ENCODE measurements at regions not wholly inside any gene's neighbourhood (a gene's known extent, or its start where the extent isn't known, plus 50 kb on each side); places are given as distances from the start of the nearest gene placed in this dataset.

GRCh38 chr14:39860596-39861228, 428.5 kb upstream of the FBXO33 start:
- no peaks in the 10 kb centered on the region for H3K27me3 ChIP-seq (ENCODE audit: control insufficient read depth, insufficient read depth, low read length)
- H3K4me3 ChIP-seq (ENCODE audit: low read depth, low read length), result no peak overlapping the region
- FAIRE-seq, result no peak
- no peaks in the 10 kb centered on the region for H3K36me3 ChIP-seq (ENCODE audit: control insufficient read depth, insufficient read depth, low read length)
- no peak for TF ChIP-seq CTCF (IDR thresholded peaks at IDR 0.05; ENCODE audit: insufficient read depth, low read length, severe bottlenecking)
- DNase-seq (ENCODE audit: low read depth), result no peak

- FAIRE-seq, result no peak
- Histone ChIP-seq H3K4me3 (ENCODE audit: low read depth, low read length) (no peak overlapping the region), H3K36me3 (ENCODE audit: control insufficient read depth, insufficient read depth, low read length) (no peaks in the 10 kb centered on the region), H3K27me3 (ENCODE audit: control insufficient read depth, insufficient read depth, low read length) (no peaks in the 10 kb centered on the region)
- DNase-seq (ENCODE audit: low read depth), result no peak
- TF ChIP-seq CTCF (IDR thresholded peaks at IDR 0.05; ENCODE audit: insufficient read depth, low read length, severe bottlenecking), result no peak
Measured at GRCh38 chr14:39859314-39859713, 427.1 kb upstream of the FBXO33 start.

- FAIRE-seq, result no peak
- no peak for TF ChIP-seq CTCF (IDR thresholded peaks at IDR 0.05; ENCODE audit: insufficient read depth, low read length, severe bottlenecking)
- no peaks in the 10 kb centered on the region for H3K36me3 ChIP-seq (ENCODE audit: control insufficient read depth, insufficient read depth, low read length)
- no peak for DNase-seq (ENCODE audit: low read depth)
- H3K4me3 ChIP-seq (ENCODE audit: low read depth, low read length), result no peak overlapping the region
- no peaks in the 10 kb centered on the region for H3K27me3 ChIP-seq (ENCODE audit: control insufficient read depth, insufficient read depth, low read length)
Measured at GRCh38 chr14:39857376-39858055, 425.3 kb upstream of the FBXO33 start.

- DNase-seq (ENCODE audit: low read depth) (no peak), FAIRE-seq (no peak)
- no peaks in the 10 kb centered on the region for H3K27me3 ChIP-seq (ENCODE audit: control insufficient read depth, insufficient read depth, low read length)
- H3K36me3 ChIP-seq (ENCODE audit: control insufficient read depth, insufficient read depth, low read length), result no peaks in the 10 kb centered on the region
- H3K4me3 ChIP-seq (ENCODE audit: low read depth, low read length), result no peak overlapping the region
- no peak for TF ChIP-seq CTCF (IDR thresholded peaks at IDR 0.05; ENCODE audit: insufficient read depth, low read length, severe bottlenecking)
Measured at GRCh38 chr14:39853441-39853840, 421.2 kb upstream of the FBXO33 start.

- Histone ChIP-seq H3K36me3 (ENCODE audit: control insufficient read depth, insufficient read depth, low read length) (no peaks in the 10 kb centered on the region), H3K27me3 (ENCODE audit: control insufficient read depth, insufficient read depth, low read length) (no peaks in the 10 kb centered on the region), H3K4me3 (ENCODE audit: low read depth, low read length) (no peak overlapping the region)
- no peak for TF ChIP-seq CTCF (IDR thresholded peaks at IDR 0.05; ENCODE audit: insufficient read depth, low read length, severe bottlenecking)
- no peak for DNase-seq (ENCODE audit: low read depth)
- no peak for FAIRE-seq
Measured at GRCh38 chr14:39851202-39851601, 419.0 kb upstream of the FBXO33 start.

- TF ChIP-seq CTCF (IDR thresholded peaks at IDR 0.05; ENCODE audit: insufficient read depth, low read length, severe bottlenecking), result no peak
- Histone ChIP-seq H3K36me3 (ENCODE audit: control insufficient read depth, insufficient read depth, low read length) (no peaks in the 10 kb centered on the region), H3K4me3 (ENCODE audit: low read depth, low read length) (no peak overlapping the region), H3K27me3 (ENCODE audit: control insufficient read depth, insufficient read depth, low read length) (no peaks in the 10 kb centered on the region)
- DNase-seq (ENCODE audit: low read depth) (no peak), FAIRE-seq (no peak)
Measured at GRCh38 chr14:39847852-39848251, 415.6 kb upstream of the FBXO33 start.

Data from bronchial epithelial cell (primary cell).